GM12891 (cell line): ENCODE measurements at regions not wholly inside any gene's neighbourhood (a gene's known extent, or its start where the extent isn't known, plus 50 kb on each side); places are given as distances from the start of the nearest gene placed in this dataset.

Source experiments
- DNase-seq: peaks from one replicate; pipeline ENCODE4 v3.0.0; 2011; ENCODE audit warnings: low spot score; ENCODE audit not compliant: insufficient read length
- FAIRE-seq: peaks from 2 replicates; lab custom pipeline; 2011; peaks lifted over from hg19 to GRCh38; lab: Jason Lieb, UNC
- PAX5 ChIP-seq: IDR thresholded peaks from 2 replicates; pipeline ENCODE4 v1.6.1; 2011; ENCODE audit warnings: low read length, moderate library complexity, mild to moderate bottlenecking; ENCODE audit not compliant: insufficient read depth, severe bottlenecking
- POLR2A ChIP-seq: IDR thresholded peaks from 2 replicates; pipeline ENCODE4 v1.6.1; 2011; ENCODE audit warnings: low read depth, low read length, control low read depth
- POLR2AphosphoS5 ChIP-seq: IDR thresholded peaks from 2 replicates; pipeline ENCODE4 v1.6.1; 2011; ENCODE audit warnings: low read depth, low read length, control low read depth
- POU2F2 ChIP-seq: IDR thresholded peaks from 2 replicates; pipeline ENCODE4 v1.6.1; 2011; ENCODE audit warnings: low read depth, mild to moderate bottlenecking, control low read depth, low read length, moderate library complexity
- SPI1 ChIP-seq: IDR thresholded peaks from 2 replicates; pipeline ENCODE4 v1.6.1; 2011; ENCODE audit warnings: low read depth, low read length, control low read depth
- TAF1 ChIP-seq: IDR thresholded peaks from 2 replicates; pipeline ENCODE4 v1.6.1; 2011; ENCODE audit warnings: low read depth, low read length, control low read depth

- no peak for FAIRE-seq
These were observed 1163.7 kb downstream of the AACS start for GRCh38 chr12:126228936-126229335.

GRCh38 chr12:126232711-126233110, 1167.5 kb downstream of the AACS start:
- FAIRE-seq (no peak), DNase-seq (no peak)
- TF ChIP-seq POLR2A (no peak), PAX5 (no peak), POU2F2 (no peak), TAF1 (no peak), SPI1 (no peak), POLR2AphosphoS5 (no peak)

More at GRCh38 chr12:126228936-126229335, 1163.7 kb downstream of the AACS start:
- no peak for DNase-seq
- TF ChIP-seq POLR2AphosphoS5 (no peak), POLR2A (no peak), PAX5 (no peak), TAF1 (no peak), SPI1 (no peak), POU2F2 (no peak)

- TF ChIP-seq SPI1: no peak
- TF ChIP-seq POLR2AphosphoS5: no peak
- TF ChIP-seq PAX5: no peak
- no peak for TF ChIP-seq POU2F2
- TF ChIP-seq POLR2A: no peak
- no peak for TF ChIP-seq TAF1
- FAIRE-seq (no peak), DNase-seq (no peak)
These were observed 1168.4 kb downstream of the AACS start for GRCh38 chr12:126233625-126234024.

GRCh38 chr12:126243814-126244440, 1178.7 kb downstream of the AACS start:
- TF ChIP-seq SPI1 (no peak), POU2F2 (no peak), POLR2AphosphoS5 (no peak), TAF1 (no peak), POLR2A (no peak), PAX5 (no peak)
- DNase-seq: no peak
- no peak for FAIRE-seq

- FAIRE-seq (no peak), DNase-seq (no peak)
- TF ChIP-seq POLR2AphosphoS5: no peak
- no peak for TF ChIP-seq PAX5
- no peak for TF ChIP-seq POLR2A
- TF ChIP-seq POU2F2: no peak
- no peak for TF ChIP-seq TAF1
- TF ChIP-seq SPI1: no peak
These were observed 1182.7 kb downstream of the AACS start for GRCh38 chr12:126247936-126248335.

GRCh38 chr12:126248871-126249403, 1183.7 kb downstream of the AACS start:
- FAIRE-seq: no peak
- no peak for DNase-seq
- TF ChIP-seq TAF1 (no peak), PAX5 (no peak), POLR2A (no peak), POU2F2 (no peak), POLR2AphosphoS5 (no peak), SPI1 (no peak)

GRCh38 chr12:126258190-126258589, 1193.0 kb downstream of the AACS start:
- TF ChIP-seq PAX5: no peak
- TF ChIP-seq POLR2AphosphoS5: no peak
- TF ChIP-seq POU2F2: no peak
- no peak for DNase-seq
- no peak for FAIRE-seq

GRCh38 chr12:126262829-126263228, 1197.6 kb downstream of the AACS start:
- TF ChIP-seq POU2F2: no peak
- TF ChIP-seq TAF1: no peak
- TF ChIP-seq SPI1: no peak
- TF ChIP-seq PAX5: no peak
- no peak for TF ChIP-seq POLR2AphosphoS5
- TF ChIP-seq POLR2A: no peak
- DNase-seq: no peak
- no peak for FAIRE-seq

- FAIRE-seq: no peak
- TF ChIP-seq PAX5 (no peak), POLR2A (no peak), POU2F2 (no peak), TAF1 (no peak), POLR2AphosphoS5 (no peak), SPI1 (no peak)
These were observed 1203.0 kb downstream of the AACS start for GRCh38 chr12:126268222-126268621.

GRCh38 chr12:126271159-126271558, 1205.9 kb downstream of the AACS start:
- DNase-seq (no peak), FAIRE-seq (no peak)
- TF ChIP-seq SPI1 (no peak), TAF1 (no peak), POU2F2 (no peak), POLR2A (no peak), POLR2AphosphoS5 (no peak), PAX5 (no peak)

More at GRCh38 chr12:126268222-126268621, 1203.0 kb downstream of the AACS start:
- no peak for DNase-seq
